HG03442 (cell line): ENCODE measurements at regions not wholly inside any gene's neighbourhood (a gene's known extent, or its start where the extent isn't known, plus 50 kb on each side); places are given as distances from the start of the nearest gene placed in this dataset.
"Not testable (repeated sequence)": the region's sequence is repeated elsewhere in the genome, so short reads cannot be mapped to it uniquely, and the experiment has no call there.

Source experiments
- ATAC-seq: cut with Tn5 transposase; IDR thresholded peaks from one replicate; pipeline ENCODE4 v1.9.1; 2021; ENCODE audit warnings: mild to moderate bottlenecking, moderate library complexity; ENCODE audit not compliant: unreplicated experiment

DNA sequence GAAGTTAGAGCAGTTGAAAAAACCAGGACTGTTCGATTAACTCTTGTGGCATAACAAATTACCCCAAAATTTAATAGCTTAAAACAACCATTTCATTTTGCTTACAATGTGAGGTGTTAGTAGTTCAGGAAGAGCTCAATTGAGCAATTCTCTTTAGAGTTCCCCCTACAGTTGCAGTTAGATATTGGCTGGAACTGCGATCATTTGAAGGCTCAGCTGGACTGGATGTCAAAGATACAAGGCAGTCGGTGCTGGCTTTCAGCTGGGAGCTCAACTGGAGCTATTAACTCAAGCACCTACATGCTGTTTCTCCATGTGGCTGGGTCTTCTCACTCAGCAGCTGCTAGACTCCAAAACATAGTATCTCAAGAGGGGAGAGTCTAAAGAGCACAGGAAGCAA, 96.0 kb upstream of the LOC128125822 start:
- ATAC-seq, result no peak

GRCh38 chr6:63477422-63478040, 94.7 kb upstream of the LOC128125822 start:
- no peak for ATAC-seq

DNA sequence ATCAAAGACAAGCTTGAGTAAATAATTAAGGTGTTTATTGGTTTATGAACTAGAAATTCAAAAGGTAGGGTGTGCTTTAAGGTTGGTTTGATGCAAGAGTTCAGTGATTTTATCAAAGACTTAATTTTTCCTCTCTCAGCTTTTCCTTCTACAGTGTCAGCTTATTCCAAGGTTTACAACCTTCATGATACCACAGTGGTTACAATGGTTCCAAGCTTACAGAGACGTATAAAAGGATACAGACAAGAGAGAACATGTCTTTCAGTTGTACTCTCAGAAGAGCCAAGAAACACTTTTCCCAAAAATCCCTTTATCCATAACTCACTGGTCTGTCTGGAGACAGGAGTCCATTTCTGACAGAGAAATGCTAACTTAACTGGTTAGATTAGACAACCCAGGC, 93.5 kb upstream of the LOC128125822 start:
- ATAC-seq, result no peak

DNA sequence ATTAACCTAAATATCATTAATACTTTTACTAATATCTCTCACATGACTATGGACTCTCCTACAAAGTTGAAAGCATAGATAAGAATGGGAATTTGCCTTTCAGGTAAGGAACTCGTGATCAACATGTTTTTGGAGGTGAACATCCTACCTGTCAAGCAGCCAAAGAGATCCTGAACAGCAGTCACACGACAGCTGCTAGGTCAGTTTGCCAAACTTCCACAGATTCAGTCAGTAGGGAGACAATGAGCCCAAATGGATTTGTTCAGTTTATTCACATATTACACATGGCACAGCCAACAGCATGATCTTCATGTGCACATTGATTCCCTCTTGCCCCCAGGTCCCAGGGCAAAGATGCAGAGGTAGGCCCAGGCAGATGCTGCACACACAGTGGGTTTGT, 86.1 kb upstream of the LOC128125822 start:
- ATAC-seq, result no peak

GRCh38 chr6:63487103-63487813, 85.0 kb upstream of the LOC128125822 start:
- no peak for ATAC-seq

DNA sequence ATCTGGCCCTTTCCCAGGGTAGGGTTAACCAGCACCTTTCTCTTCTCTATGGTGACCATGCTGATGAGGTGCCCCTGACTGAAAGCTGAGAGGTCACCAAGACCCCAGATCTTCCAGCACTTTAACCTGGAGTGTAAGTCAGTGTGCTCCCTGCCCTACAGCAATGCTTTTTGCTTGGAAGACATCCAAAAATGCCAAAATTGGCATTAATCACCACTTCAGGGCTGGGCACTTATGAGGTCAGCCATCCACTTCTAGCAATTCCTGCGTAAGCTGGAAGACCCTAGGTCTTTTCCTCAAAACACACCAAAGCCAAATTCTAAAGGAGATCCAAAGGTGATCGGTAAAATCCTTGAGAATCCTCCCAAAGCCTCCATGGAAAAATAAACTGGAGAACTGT, 81.2 kb upstream of the LOC128125822 start:
- ATAC-seq, result no peak

DNA sequence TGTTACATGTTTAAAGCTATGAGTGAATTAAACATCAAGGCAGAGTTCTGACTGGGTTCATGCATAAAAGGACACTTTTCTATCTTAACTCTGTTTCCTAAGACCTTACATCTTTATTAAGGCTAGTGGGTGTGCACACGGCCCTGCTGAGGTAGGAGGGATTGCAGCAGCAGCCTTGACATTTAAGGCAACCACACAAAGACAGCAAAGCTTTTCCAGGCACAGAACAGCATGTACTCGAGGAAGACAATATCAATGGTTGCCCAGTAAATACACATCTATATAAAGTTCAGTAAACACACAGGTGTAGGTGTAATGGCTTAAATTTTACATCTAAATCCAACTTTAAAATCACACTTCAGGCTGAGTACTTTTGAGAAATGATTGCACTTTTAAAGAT, 79.8 kb upstream of the LOC128125822 start:
- no peak for ATAC-seq

DNA sequence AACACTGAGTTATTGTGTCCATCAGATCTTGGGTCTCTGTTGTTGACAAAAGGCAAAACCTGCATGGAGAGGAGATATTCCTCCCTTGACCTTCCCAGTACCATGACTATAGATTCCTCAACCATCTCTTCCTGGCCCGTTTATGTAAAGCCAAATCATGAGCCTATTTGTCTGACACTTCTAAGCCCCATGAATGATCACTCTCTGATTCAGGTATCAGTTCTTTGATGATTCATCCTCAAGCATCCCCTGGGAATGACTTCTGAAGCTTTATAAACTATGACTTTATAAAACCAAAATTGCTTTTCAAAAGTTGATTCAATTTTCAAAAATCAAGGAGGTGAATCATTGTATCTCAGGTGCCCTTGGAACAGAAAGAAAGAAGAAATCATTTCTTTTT, 78.7 kb upstream of the LOC128125822 start:
- no peak for ATAC-seq

DNA sequence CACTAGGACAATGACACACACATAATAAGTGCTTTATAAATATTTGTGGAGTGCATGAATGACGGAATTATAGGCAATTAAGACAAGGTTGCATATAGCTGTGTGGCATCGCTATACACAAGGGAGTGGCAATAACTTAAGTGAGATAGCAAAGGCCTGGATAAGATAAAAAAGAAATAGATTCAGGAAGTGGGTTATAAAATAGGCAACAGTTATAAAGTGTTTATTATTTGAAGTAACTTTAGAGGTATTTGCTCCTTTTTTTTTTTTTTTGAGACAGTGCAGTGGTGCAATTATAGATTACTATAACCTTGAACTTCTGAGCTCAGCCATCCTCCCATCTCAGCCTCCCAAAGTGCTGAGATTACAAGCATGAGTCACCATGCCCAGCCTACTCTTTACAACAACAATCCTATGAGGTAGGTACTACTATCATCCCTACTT, 75.9 kb upstream of the LOC128125822 start:
- no peak for ATAC-seq

- no peak for ATAC-seq
These were observed 70.1 kb upstream of the LOC128125822 start for GRCh38 chr6:63502156-63502555.

DNA sequence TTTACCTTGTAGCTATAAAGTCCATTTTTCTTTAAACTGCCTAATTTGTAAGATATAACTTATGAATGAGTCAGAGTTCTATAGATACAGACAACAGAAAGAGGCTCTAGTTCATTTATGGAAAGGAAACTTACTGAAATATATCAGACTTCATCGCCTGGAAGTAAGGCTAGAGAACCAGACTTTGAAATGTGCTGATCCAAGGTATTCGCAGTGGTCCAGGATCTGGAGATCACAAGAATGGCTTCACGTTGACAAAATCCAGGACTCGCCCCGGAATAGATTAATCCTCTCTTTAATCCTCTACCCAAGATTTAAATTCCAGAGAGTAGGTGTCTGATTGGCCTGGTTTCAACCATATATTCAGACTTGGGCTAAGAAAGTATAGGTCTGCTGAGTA, 69.1 kb upstream of the LOC128125822 start:
- no peak for ATAC-seq

- peak; percentile 99 for ATAC-seq
These were observed 67.4 kb upstream of the LOC128125822 start for GRCh38 chr6:63504777-63505384.

DNA sequence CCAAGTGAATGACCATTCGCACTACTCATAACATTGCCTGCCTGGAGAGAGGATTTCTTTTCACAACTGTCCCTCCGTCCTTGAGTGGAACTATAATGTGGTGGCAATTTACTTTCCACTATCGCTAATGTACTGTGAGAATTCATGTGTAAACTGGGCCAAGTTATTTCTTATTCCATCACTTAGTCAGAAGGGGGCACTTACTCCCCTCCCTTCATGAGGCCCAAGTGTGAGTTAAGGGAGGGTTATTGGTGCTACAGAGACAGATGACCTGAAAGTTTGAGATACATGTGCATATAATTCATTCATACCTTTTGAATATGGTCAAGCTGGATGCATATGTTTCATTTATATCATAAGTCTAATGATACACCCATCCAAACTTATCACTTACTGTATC, 65.2 kb upstream of the LOC128125822 start:
- no peak for ATAC-seq

GRCh38 chr6:63509652-63510352, 62.5 kb upstream of the LOC128125822 start:
- no peak for ATAC-seq

GRCh38 chr6:63510353-63510686, 62.0 kb upstream of the LOC128125822 start:
- ATAC-seq, result no peak

GRCh38 chr6:63510849-63511248, 61.4 kb upstream of the LOC128125822 start:
- ATAC-seq, result no peak

- ATAC-seq, result no peak
These were observed 57.6 kb upstream of the LOC128125822 start for GRCh38 chr6:63514488-63515173.

DNA sequence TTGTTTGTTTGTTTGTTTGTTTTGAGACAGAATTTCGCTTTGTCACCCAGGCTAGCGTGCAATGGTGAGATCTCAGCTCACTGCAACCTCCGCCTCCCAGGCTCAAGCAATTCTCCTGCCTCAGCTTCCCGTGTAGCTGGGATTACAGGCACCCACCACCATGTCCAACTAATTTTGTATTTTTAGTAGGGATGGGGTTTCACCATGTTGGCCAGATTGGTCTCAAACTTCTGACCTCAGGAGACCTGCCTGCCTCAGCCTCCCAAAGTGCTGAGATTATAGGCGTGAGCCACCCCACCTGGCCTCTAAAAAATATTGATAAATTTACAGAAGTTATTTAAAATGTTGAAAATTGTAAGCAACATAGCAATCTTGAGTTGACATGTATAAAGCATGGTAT, 57.1 kb upstream of the LOC128125822 start:
- ATAC-seq, result not testable (repeated sequence)

DNA sequence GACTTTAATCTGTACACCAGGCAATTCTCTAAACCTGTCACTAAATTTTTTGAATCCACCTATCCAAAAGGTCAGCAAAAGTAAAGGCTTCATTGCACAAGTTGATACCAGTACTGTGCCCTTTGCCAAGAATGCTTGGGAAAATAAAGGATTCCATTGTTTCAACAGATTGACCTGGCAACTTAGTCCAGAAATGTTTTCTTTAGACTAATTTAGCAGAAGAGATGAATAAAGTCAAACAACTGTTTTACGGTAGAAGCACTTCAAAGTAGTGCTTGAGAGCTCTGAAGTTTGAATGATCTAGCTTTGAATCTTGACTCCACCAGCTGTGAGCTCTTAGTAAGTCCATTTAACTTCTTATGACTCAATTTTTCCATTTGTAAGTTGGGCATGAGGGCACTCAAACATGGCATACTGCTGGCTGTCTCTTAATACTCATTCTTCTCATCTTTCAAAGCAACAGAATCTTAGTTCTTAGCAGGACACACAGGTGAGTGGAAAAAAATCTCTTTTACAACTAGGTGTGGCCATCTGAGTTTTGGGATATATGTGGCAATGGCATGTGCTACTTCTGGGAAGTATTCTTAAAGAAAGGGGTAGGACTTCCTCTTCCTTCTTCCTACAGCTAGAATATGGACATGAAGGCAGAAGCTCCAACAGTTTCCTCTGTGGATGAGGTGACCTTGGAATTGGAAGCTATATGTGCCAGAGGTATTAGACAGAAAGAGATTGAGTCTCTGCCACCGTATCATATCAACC, 55.9 kb upstream of the LOC128125822 start:
- no peak for ATAC-seq

DNA sequence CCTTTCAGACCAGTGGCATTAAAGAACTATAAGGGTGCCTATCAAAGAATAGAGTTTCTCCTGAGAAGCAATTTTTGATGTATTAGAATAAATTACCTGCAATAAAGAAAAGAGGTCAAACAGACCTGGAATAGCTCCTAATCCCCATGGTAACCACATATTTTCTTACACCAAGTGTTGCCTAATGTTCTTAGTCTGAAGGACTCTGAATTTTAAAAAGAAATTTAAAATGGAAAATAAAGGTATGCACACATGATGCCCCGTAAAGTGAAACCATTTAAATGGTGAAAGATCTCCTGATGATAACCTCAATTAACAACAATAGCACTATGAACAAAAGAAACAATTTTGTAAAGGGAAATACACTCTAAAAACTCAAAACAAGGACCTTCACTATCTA, 55.1 kb upstream of the LOC128125822 start:
- no peak for ATAC-seq
